ENCODE measurements at regions not wholly inside any gene's neighbourhood (a gene's known extent, or its start where the extent isn't known, plus 50 kb on each side); places are given as distances from the start of the nearest gene placed in this dataset.

GRCh38 chr1:243980071-243980470 lies 71.0 kb upstream of the ZBTB18 start:
- no peak overlapping the region for H3K27ac Mint-ChIP-seq
- peaks cover 5% of the 10 kb centered on the region; the same call in 1 of the 2 replicates for H3K4me1 Mint-ChIP-seq (ENCODE audit: low read depth)
- TF ChIP-seq CTCF (IDR thresholded peaks at IDR 0.05), result no peak
- peaks cover 5% of the 10 kb centered on the region; the same call in 1 of the 2 replicates for H3K27me3 Mint-ChIP-seq (ENCODE audit: insufficient read depth)
- H3K4me3 Mint-ChIP-seq, result no peak overlapping the region
- H3K9me3 Mint-ChIP-seq, result no peaks in the 10 kb centered on the region; the same call in 1 of the 2 replicates
- H3K36me3 Mint-ChIP-seq (ENCODE audit: low read depth), result no peaks in the 10 kb centered on the region
- DNase-seq, result no peak

GRCh38 chr1:243979396-243979795 lies 71.7 kb upstream of the ZBTB18 start:
- Mint-ChIP-seq H3K9me3 (no peaks in the 10 kb centered on the region; the same call in 1 of the 2 replicates), H3K36me3 (ENCODE audit: low read depth) (no peaks in the 10 kb centered on the region), H3K4me1 (ENCODE audit: low read depth) (peaks cover 5% of the 10 kb centered on the region; the same call in 1 of the 2 replicates), H3K27ac (no peak overlapping the region), H3K27me3 (ENCODE audit: insufficient read depth) (peaks cover 5% of the 10 kb centered on the region; the same call in 1 of the 2 replicates), H3K4me3 (no peak overlapping the region)
- no peak for DNase-seq
- no peak for TF ChIP-seq CTCF (IDR thresholded peaks at IDR 0.05)

GRCh38 chr1:243977094-243977493 lies 74.0 kb upstream of the ZBTB18 start:
- no peak for DNase-seq
- Mint-ChIP-seq H3K36me3 (ENCODE audit: low read depth) (no peaks in the 10 kb centered on the region), H3K9me3 (no peaks in the 10 kb centered on the region; the same call in 1 of the 2 replicates), H3K4me1 (ENCODE audit: low read depth) (peaks cover 5% of the 10 kb centered on the region; the same call in 1 of the 2 replicates), H3K27ac (no peak overlapping the region), H3K4me3 (no peak overlapping the region), H3K27me3 (ENCODE audit: insufficient read depth) (peaks cover 2% of the 10 kb centered on the region)
- no peak for TF ChIP-seq CTCF (IDR thresholded peaks at IDR 0.05)

GRCh38 chr1:243974451-243975292 lies 76.4 kb upstream of the ZBTB18 start:
- Mint-ChIP-seq H3K27me3 (ENCODE audit: insufficient read depth) (peaks cover 2% of the 10 kb centered on the region), H3K4me1 (ENCODE audit: low read depth) (peaks cover 8% of the 10 kb centered on the region), H3K9me3 (no peaks in the 10 kb centered on the region; the same call in 1 of the 2 replicates), H3K4me3 (no peak overlapping the region), H3K27ac (no peak overlapping the region), H3K36me3 (ENCODE audit: low read depth) (no peaks in the 10 kb centered on the region)
- TF ChIP-seq CTCF (IDR thresholded peaks at IDR 0.05), result no peak
- DNase-seq, result no peak

- DNase-seq, result no peak
- no peak overlapping the region for H3K4me3 Mint-ChIP-seq
- peaks cover 23% of the 10 kb centered on the region for H3K4me1 Mint-ChIP-seq (ENCODE audit: low read depth)
- H3K36me3 Mint-ChIP-seq (ENCODE audit: low read depth), result no peaks in the 10 kb centered on the region
- H3K27ac Mint-ChIP-seq, result no peak overlapping the region
- no peaks in the 10 kb centered on the region; the same call in 1 of the 2 replicates for H3K27me3 Mint-ChIP-seq (ENCODE audit: insufficient read depth)
- TF ChIP-seq CTCF (IDR thresholded peaks at IDR 0.05), result no peak
- no peaks in the 10 kb centered on the region for H3K9me3 Mint-ChIP-seq
These were observed 77.9 kb upstream of the ZBTB18 start for GRCh38 chr1:243973169-243973568.
